Transverse colon (tissue), 4 donors: ENCODE measurements at regions not wholly inside any gene's neighbourhood (a gene's known extent, or its start where the extent isn't known, plus 50 kb on each side); places are given as distances from the start of the nearest gene placed in this dataset.

Experiments
- DNase-seq: peaks from one replicate; pipeline ENCODE4 v3.0.0-alpha.2; 2019
- H3K27ac ChIP-seq, 4 donors: fragments of 200-600 bp; sonication (generic); 2 replicates each; pipeline ENCODE4 v1.5.1; 2016 to 2018; ENCODE audit warnings: inconsistent platforms in 4 of 4
- H3K27me3 ChIP-seq: fragments of 200-600 bp; sonication (generic); 2 replicates; pipeline ENCODE4 v1.5.1; 2017; ENCODE audit warnings: inconsistent platforms
- H3K36me3 ChIP-seq, 4 donors: fragments of 200-600 bp; sonication (generic); 2 replicates each; pipeline ENCODE4 v1.5.1; 2017 to 2019; ENCODE audit warnings: inconsistent platforms in 4 of 4
- H3K4me1 ChIP-seq, 4 donors: fragments of 200-600 bp; sonication (generic); 2 replicates each; pipeline ENCODE4 v1.5.1; 2017 to 2020; ENCODE audit warnings: inconsistent platforms in 4 of 4
- H3K4me3 ChIP-seq, 4 donors: fragments of 200-600 bp; sonication (generic); 1 replicate in 1 of 4; 2 replicates in 3 of 4; pipeline versions ENCODE4 v1.5.1 to v1.6.1; 2017 to 2019; ENCODE audit warnings: inconsistent platforms in 4 of 4
- H3K9me3 ChIP-seq, 2 donors: fragments of 200-600 bp; sonication (generic); 2 replicates each; pipeline ENCODE4 v1.5.1; 2017 to 2019; ENCODE audit warnings: inconsistent platforms in 2 of 2
- CTCF ChIP-seq, 5 experiments: fragments of 200-600 bp in 3 of 5; fragments of 450-650 bp in 2 of 5; sonication (generic) in 3 of 5; IDR thresholded peaks; 1 replicate in 2 of 5; 2 replicates in 3 of 5; pipeline ENCODE4 v1.5.1; 2016 to 2017; ENCODE audit warnings: antibody characterized with exemption in 5 of 5, inconsistent platforms in 3 of 5, mild to moderate bottlenecking in 2 of 5, moderate library complexity in 1 of 5
- EP300 ChIP-seq: sonication (generic); formaldehyde crosslinking; IDR thresholded peaks from one replicate; pipeline ENCODE4 v1.6.1; 2017; ENCODE audit warnings: antibody characterized with exemption, low read depth
- POLR2A ChIP-seq: fragments of 450-650 bp; IDR thresholded peaks from one replicate; pipeline ENCODE4 v1.6.1; 2016; ENCODE audit warnings: antibody characterized with exemption, mild to moderate bottlenecking, moderate library complexity
- POLR2AphosphoS5 ChIP-seq, 3 donors: sonication (generic); formaldehyde crosslinking; IDR thresholded peaks; one replicate each; pipeline ENCODE4 v1.6.1; 2016; ENCODE audit warnings: antibody characterized with exemption in 3 of 3
- WGBS, 2 donors: methylation state at CpG; one replicate each; pipeline ENCODE4 v1.1.5; 2018; ENCODE audit warnings: low coverage in 1 of 2; 5-methylcytosine and 5-hydroxymethylcytosine counted together
- in situ Hi-C, 4 donors: fragments of 200-750 bp; cut with MboI; loops; one replicate each; pipeline versions ENCODE4 v1.15.0 to v1.15.1; 2017; ENCODE audit warnings: low sequenced_read_pairs in 3 of 4, low pct_ligation_motif_present in 1 of 4, low pct_unique_long_range_greater_than_20kb in 1 of 4
- intact Hi-C: fragments of 100-400 bp; cut with DNase I; formaldehyde crosslinking; loops from one replicate; pipeline ENCODE4 v1.15.1; 2023; ENCODE audit warnings: low total_unique reads

DNA sequence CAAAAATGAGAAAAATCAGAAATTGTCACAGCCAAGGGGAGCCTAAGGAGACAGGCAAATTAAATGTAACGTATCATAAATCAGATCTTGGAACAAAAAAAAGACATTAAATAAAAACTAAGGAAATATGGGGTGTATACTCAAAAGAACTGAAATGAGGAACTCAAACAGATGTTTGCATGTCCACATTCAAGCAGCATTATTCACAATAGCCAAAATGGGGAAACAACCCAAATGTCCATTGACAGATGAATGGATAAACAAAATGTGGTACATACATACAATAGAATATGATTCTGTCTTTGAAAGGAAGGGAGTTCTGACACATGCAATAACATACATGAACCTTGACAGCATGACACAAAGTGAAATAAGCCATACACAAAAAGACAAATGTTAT lies 155.8 kb upstream of the KLF7 start:
- H3K9me3 ChIP-seq = no peaks in the 10 kb centered on the region
- in situ Hi-C loops = no loop called here
- H3K4me1 ChIP-seq = no peaks in the 10 kb centered on the region
- 50 to 85% methylated on average over 1 of the region's 1 CpG for WGBS, 2 donors
- H3K27me3 ChIP-seq = no peaks in the 10 kb centered on the region
- H3K4me3 ChIP-seq = no peak overlapping the region
- DNase-seq = no peak
- no peaks in the 10 kb centered on the region for H3K36me3 ChIP-seq
- intact Hi-C loops = no loop called here
- TF ChIP-seq CTCF (IDR thresholded peaks at IDR 0.05) (no peak), EP300 (no peak), POLR2A (no peak), POLR2AphosphoS5 (IDR thresholded peaks at IDR 0.05) (no peak)
- no peak overlapping the region for H3K27ac ChIP-seq

DNA sequence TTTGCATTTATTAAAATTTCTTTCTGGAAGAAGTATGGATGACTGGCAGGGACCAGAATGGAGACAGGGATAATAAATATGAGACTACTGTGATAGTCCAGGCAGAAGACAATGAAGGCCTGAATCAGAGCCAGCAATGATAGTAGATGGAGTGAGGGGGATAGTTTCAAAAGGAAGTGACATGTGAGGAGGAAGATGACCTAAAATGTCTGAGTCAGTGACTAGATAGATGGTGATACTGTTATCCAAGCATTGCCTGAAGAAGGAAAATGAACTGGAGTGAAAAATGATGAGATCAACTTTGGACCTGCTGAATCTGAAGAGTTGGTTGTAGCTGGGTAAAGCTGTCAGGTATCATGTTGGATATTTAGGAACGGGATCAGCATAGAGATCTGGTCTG lies 158.3 kb upstream of the KLF7 start:
- Histone ChIP-seq H3K4me1 (no peaks in the 10 kb centered on the region), H3K9me3 (no peaks in the 10 kb centered on the region), H3K27ac (no peak overlapping the region), H3K27me3 (no peaks in the 10 kb centered on the region), H3K36me3 (no peaks in the 10 kb centered on the region), H3K4me3 (no peak overlapping the region)
- intact Hi-C loops (no loop called here), in situ Hi-C loops (no loop called here)
- TF ChIP-seq POLR2AphosphoS5 (IDR thresholded peaks at IDR 0.05) (no peak), POLR2A (no peak), CTCF (IDR thresholded peaks at IDR 0.05) (no peak), EP300 (no peak)
- WGBS, 2 donors = 86 to 94% methylated on average over 1 of the region's 1 CpG
- DNase-seq = no peak

DNA sequence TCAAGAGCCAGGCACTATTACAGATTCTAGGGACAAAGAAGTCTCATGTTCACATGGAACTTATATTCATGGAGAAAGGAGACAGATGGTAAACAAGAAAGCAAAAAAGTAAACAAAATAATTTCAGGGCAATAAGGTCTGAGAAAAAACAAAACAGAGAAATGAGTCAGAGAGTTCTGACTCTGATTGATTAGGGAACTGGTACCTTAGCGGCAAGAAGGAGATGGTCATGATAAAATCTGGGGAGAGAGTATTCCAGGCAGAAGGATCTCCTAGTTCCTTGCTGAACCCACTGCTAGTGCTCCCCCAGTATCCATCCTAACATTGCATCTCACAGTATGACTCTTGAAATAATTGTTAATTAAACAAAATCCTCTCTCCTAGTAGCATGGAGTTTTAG lies 161.8 kb upstream of the KLF7 start:
- in situ Hi-C loops = no loop called here
- intact Hi-C loops = no loop called here

DNA sequence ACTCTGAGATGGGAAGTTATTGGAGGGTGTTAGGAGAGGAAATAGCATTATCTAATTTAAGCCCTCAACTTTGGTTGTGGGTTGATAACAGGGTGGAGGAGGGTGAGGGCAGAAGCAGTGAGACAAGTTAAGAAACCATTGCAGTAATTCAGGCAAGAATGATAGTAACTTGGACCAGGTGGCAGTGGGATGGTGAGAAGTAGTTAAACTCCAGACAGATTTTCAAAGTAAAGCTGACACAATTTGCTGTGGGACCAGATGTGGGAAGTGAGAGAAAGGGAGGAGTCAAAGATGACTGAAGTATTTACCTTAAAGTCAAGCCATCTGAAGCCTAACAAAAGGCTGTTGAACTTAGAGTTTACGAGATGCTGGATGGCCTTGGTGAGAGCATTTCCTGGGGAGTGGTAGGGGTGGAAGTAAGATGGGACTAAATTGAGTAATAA lies 163.2 kb upstream of the KLF7 start:
- Histone ChIP-seq H3K36me3 (no peaks in the 10 kb centered on the region), H3K4me3 (no peak overlapping the region), H3K4me1 (no peaks in the 10 kb centered on the region), H3K9me3 (no peaks in the 10 kb centered on the region), H3K27ac (no peak overlapping the region), H3K27me3 (no peaks in the 10 kb centered on the region)
- in situ Hi-C loops = no loop called here
- 25 to 34% methylated on average over 1 of the region's 1 CpG for WGBS, 2 donors
- intact Hi-C loops = no loop called here
- TF ChIP-seq CTCF (IDR thresholded peaks at IDR 0.05) (no peak), EP300 (no peak), POLR2A (no peak), POLR2AphosphoS5 (IDR thresholded peaks at IDR 0.05) (no peak)
- no peak for DNase-seq

More for the DNA sequence above, 161.8 kb upstream of the KLF7 start:
- Histone ChIP-seq H3K4me1 (no peaks in the 10 kb centered on the region), H3K9me3 (no peaks in the 10 kb centered on the region), H3K36me3 (no peaks in the 10 kb centered on the region), H3K4me3 (no peak overlapping the region), H3K27ac (no peak overlapping the region), H3K27me3 (no peaks in the 10 kb centered on the region)
- no peak for TF ChIP-seq POLR2A
- no peak for DNase-seq
- 61 to 70% methylated on average over 1 of the region's 1 CpG for WGBS, 2 donors

DNA sequence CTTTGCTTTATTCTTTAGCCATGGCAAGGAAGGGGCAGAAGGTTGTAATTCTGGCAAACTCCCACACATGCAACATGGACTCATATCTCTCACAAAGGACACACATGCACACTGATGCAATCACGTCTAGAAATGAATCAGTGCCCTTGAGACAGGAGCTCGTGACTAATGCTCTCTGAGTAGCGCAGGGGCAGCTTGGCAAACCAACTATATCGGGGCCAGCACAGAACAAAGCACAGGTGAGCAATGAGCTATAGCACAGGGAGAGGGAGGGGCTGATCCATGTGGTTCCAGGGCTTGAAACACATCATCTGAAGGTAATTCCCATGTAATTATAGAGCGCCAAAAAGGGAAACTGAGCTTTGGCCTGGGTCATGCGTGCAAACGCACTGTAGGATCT lies 165.2 kb upstream of the KLF7 start:
- in situ Hi-C loops = no loop called here
- no peaks in the 10 kb centered on the region for H3K27me3 ChIP-seq
- 71 to 100% methylated on average over 2 to 7 of the region's 7 CpGs for WGBS, 2 donors
- H3K4me3 ChIP-seq = no peak overlapping the region
- intact Hi-C loops = loop anchor here (5.0 kb wide), 1 partner anchor 164 kb away; the partner anchor contains the start of gene KLF7
- no peaks in the 10 kb centered on the region for H3K36me3 ChIP-seq
- no peaks in the 10 kb centered on the region for H3K9me3 ChIP-seq
- no peak overlapping the region for H3K27ac ChIP-seq
- H3K4me1 ChIP-seq = peaks cover 0 to 5% (median 2%) of the 10 kb centered on the region in 4 donors
- DNase-seq = no peak
- TF ChIP-seq POLR2AphosphoS5 (IDR thresholded peaks at IDR 0.05) = no peak
